NCI-H446 treated with DMSO at 0.1 percent for 48 hours (cell line): ENCODE measurements at regions not wholly inside any gene's neighbourhood (a gene's known extent, or its start where the extent isn't known, plus 50 kb on each side); places are given as distances from the start of the nearest gene placed in this dataset.
"Not testable (repeated sequence)": the region's sequence is repeated elsewhere in the genome, so short reads cannot be mapped to it uniquely, and the experiment has no call there.

Source experiments
- DNase-seq: peaks from one replicate; lab custom pipeline; 2025; lab: John Stamatoyannopoulos, UW

DNA sequence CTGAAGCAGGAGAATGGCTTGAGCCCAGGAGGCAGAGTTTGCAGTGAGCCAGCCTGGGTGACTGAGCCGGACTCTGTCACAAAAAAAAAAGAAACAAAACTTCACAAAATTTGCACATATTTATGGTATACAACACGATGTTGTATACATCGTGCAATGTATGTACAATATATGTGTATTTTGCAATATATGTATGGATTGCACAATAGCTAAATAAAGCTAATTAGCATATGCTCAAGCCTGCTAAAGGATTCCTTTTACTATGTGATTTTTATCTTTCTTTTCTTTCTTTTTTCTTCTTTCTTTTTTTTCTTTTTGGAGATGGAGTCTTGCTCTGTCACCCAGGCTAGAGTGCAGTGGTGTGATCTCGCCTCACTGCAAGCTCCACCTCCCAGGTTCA lies 368.0 kb upstream of the FAM98A start:
- DNase-seq: no peak

DNA sequence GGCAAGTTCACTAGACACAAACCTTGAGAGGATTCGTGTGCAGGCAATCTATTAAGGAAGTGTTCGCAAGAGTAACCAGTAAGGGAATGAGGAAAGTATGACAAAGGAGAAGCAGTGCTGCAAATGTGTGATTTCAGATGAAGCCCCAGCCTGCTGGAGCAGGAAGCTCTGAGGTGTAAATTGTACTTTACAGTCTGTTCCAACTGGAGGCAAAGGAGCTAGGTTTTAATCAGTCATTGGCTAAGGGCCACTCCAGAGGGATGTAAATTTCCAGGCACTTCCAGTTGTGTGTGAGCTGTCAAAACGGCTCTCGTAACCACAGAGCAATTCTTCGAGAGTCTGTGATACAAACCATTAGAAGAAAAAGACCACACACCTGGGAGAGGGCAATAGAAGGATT lies 359.5 kb upstream of the FAM98A start:
- DNase-seq: no peak

DNA sequence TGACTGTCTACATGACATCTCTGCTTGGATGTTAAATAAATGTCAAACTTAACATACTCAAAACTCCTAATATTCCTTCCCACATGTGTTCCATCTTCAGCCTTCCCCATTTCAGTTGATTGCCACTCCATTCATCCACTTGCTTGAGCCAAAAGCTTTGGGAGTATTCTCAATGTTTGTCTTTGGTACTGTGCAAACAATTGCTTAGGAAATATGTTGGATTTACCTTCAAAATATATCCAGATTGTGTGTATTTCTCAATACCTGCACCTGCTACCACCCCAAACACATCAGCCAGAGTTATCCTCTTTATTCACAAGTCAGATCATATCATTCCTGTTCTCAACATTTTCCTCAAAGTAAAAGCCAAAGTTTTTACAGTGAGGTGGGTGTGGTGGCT lies 350.3 kb upstream of the FAM98A start:
- no peak for DNase-seq

DNA sequence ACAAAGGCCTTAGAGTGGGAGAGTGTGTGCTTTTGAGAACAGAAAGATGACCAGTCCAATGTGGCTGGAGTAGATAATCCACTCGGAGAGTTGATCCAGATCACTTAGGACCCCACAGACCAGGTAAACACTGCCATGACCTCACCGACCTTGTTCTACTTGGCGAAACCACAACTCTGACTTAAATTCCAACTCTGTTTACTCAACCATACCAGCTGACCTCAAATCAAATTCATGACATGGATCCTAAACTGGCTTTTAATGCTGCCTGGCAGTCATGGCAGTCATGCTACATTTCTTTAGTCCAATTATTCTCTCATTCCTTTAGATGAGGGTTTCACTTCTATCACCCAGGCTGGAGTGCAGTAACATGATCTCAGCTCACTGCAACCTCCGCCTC lies 347.1 kb upstream of the FAM98A start:
- DNase-seq: no peak

DNA sequence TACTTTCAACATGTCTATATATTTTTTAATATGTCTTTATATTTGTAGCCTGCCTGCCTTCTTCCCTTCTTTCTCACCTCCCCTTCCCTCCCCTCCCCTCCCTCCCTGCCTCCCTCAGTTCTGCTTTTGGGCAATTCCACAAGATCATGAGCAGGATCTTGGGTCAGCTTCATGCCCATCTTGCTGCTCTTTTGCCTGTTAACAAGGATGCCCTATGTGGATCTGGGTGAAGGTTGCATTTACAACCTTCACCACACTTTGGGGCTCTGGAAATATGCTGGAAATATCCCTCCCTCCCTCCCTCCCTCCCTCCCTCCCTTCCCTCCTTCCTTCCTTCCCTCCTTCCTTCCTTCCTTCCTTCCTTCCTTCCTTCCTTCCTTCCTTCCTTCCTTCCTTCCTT lies 334.1 kb upstream of the FAM98A start:
- no peak for DNase-seq

DNA sequence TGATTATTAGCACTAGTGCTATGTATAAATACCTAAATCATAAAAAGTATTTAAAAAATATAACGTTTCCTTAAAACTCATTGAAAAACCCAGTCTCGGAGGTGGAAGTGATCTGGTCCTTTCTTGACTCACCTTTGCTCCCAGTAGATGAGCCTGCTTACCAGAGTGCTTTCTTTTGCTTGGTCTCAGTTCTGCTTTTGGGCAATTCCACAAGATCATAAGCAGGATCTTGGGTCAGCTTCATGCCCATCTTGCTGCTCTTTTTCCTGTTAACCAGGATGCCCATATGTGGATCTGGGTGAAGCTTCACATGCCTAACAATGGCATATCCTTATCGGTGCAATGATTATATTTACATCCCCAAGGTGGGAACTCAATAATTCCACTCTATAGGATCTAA lies 332.1 kb upstream of the FAM98A start:
- no peak for DNase-seq

DNA sequence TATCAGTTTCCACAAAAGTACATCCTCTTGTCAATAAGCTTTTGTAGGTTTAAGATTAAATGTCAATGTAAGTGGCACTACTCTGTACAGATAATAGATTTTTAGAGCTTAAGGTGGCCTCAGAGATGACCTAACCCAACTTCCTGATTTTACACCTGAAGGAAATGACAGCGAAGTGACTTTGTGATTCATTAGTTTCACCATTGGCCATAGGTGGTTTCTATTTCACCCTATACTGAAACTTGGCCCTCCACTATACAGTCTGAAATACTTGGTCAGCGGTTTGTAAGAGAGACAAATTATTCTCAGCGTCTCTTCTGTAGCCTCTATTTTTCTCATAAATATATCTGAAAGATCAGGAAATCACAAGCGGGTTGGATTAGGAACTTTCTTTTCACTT lies 330.4 kb upstream of the FAM98A start:
- no peak for DNase-seq

DNA sequence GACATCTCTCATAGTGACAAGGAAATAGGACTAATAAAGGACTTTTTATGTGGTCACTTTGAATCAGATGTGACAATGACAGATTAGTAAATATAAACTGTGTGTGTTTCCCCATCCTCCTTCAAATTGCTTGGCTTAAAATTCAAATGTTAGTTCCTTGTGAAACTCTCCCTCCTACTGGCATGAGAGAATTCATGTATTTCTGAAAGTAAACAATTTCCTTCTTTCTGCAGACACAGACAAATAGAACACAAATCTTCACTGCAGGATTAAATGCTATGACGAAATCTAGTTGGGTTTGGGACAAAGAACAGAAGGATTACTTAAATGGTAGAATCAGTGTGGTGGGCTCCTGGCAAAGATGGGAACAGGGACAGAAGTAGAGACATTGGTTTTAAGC lies 328.7 kb upstream of the FAM98A start:
- DNase-seq: no peak

DNA sequence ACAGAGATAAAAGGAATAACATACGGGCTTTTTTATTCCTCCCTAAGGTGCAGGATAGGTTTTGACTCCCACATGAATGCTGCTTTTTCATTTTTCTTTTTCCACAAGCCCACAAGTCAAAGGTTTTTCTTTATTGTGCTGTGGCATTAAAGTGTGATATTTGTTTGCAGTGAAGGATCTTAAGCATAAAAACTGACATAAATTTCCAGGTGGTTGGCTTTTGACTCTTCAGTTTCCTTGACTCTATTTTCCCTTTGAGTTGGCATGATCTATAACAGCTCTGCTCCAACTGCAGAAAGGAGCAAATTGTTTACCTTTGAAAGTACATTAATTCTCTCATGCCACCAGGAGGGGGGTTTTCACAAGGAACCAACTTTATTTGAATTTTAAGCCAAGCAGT lies 326.2 kb upstream of the FAM98A start:
- no peak for DNase-seq

DNA sequence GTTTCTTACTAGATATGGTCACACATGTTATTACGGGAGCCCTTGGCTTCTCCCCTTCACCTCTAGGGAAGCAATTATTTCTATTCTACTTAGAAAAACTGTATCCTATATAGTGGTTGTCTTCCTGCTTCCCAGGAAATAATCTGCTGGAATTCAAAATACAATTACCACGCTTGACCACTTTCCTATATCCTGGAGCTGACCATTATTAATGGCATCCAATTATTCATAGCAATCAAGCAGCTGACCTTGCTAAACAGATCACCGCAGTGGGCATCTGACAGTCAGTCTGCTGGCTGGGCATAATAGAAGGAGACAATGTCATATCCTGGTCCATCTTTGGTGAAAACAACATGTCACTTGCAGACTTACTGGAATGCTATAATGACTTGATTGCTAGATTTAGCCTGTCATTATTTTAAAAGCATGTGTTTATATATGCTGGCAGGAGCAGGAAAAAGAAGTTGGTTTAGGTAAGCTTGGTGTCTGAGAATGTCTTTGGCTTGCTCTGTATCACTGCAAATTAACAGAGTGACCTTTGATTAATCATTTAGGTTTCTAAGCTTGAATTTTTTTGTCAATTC lies 325.6 kb upstream of the FAM98A start:
- DNase-seq: no peak

DNA sequence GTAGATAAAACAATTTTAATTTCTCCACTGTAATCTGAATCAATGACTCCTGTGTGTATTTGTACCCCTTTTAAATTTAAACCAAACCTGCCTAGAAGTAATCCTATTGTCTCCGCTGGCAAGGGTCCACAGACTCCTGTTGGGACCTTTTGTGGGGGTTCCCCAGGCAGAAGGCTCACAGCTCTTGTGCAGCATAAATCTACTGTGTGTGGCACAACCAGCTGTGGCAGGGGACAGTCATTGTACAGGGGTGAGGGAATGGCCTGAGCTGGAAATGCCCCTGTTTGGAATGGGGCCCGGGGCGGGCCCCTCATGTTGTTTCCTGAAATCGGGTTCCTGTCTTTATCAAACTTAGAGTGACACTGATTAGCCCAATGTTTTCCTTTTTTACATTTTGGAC lies 318.2 kb upstream of the FAM98A start:
- DNase-seq: no peak

DNA sequence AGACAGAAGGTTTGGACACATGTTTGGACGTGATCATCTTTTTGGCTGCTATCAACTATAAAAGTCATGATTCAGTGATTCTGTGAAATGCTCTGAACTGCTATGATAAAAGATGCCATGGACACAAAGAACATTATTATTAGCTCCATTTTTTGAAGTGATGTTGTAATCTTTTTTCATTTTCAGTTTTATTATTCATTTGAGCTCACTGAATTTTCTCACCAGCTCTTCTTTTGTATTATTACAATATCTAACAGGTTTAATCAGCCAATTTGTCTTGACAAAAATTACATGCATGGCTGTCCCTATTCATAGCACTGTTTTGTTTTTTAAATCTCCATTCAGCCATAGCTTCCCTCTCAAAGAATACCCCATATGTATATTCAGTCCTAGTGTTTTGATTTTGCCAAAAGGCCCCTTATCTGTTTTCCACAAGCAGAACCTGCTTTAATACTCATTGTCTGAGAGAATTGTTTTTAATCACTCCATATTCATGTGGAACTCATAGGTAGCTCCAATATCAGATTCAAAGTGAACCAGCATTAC lies 314.0 kb upstream of the FAM98A start:
- DNase-seq: no peak

DNA sequence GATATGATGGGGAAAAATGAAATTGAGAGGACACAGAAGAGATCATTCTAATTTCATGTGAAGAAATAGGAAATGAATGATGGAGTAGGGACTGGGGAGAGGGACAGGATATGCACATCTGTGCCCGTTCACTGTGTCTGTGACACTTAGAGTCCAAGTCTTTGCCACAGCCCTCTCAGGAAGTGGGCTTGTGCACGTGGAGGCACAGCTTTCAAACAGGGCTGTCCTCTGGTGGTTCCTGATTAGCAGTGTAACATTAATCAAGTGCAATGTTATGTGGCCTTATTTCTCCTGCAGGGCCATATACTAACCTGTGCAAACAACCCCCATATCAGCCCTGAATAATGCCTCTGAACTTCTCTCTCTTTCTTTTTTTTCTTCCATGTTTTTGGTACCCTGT lies 312.2 kb upstream of the FAM98A start:
- DNase-seq: no peak

DNA sequence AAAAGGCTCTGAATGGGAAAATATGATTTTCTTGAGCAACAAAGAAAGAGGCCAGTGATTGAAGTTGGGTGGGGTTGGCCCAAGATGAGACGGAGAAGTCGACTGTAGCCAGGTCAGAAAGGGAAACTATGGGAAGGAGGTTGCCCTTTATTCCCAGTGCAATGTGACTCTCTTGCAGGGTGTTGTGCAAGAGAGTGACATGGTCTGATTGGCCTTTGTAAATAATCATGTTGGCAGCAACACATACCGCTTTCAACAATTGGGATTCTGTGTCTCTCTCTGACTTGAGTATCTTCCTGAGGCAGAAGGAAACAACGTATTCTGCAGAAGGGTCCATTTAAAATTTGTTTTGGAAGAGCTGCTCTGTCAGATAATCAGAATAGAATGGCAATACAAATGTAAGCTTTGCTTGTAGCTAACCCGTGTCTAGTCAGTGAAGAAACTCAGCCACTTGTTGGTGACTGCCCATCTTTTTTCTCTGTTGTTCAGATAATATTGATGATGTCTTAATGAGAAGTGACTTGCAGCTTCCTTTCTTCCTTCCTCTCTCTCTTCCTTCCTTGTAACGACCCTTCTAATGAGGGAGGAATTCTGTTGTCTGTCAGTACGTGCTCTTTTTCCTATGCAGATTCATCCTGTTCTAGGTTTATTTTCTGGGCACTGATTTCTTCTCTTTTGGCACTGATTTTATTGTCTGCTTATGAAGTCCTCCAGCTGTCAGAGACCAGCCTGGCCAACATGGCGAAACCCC lies 311.0 kb upstream of the FAM98A start:
- peak; percentile 20 for DNase-seq

DNA sequence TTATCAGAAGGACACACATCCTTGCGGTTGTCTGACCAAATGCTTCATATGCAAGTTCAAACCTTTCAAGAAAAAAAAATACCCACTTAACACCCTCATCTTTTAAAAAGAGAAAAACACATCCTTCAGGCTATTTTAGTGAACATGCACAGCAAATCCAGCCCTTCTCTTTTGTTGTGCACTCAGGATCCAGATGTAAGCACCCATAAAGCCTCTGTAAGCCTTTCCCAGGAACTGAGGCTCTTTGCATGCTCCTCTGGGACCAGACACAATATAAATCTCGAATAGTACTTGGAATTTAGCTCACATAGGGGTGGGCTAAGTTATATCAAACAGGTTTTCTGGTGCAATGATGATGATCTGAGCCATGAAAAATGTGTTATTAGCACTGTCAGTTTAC lies 308.8 kb upstream of the FAM98A start:
- DNase-seq: no peak

DNA sequence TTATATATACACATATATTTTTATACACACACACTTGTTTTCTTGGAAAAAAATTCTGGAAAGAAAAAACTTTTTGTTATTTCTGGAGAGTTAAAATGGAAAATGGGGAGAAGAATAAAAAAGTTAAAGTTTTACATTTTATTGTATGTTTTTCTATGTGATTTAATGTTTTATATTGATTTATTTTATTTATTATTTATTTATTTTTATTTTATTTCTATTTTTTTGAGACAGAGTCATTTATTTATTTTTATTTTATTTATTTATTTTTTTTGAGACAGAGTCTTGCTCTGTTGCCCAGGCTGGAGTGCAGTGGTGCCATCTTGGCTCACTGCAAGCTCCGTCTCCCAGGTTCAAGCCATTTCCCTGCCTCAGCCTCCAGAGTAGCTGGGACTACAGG lies 307.0 kb upstream of the FAM98A start:
- not testable (repeated sequence) for DNase-seq

DNA sequence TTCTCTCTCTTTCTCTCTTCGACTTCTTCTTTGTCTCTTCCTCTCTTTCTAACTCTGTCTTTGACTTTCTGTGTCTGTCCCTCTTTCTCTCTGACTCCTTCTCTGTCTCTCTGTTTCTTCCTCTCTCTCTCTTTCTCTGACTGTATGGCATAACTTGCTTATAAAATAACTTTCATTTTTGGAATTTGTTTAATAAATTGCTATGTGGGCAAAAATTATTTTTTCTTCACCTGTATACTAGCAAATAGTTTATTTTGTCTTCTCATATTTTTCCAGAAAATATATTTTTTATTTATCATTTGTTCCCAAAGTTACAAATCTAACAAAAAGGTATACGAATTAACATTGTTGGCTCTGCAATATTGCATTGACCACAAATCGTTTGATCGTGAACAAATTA lies 305.7 kb upstream of the FAM98A start:
- DNase-seq: no peak

DNA sequence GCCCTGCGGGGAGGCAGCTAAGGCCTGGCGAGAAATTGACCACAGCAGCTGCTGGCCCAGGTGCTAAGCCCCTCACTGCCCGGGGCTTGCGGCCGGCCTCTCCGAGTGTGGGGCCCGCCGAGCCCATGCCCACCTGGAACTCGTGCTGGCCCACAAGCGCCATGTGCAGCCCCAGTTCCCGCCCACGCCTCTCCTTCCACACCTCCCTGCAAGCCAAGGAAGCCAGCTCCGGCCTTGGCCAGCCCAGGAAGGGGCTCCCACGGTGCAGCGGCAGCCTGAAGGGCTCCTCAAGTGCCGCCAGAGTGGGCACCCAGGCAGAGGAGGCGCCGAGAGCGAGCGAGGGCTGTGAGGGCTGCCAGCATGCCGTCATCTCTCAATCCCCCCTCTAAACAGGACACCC lies 304.6 kb upstream of the FAM98A start:
- DNase-seq: no peak

DNA sequence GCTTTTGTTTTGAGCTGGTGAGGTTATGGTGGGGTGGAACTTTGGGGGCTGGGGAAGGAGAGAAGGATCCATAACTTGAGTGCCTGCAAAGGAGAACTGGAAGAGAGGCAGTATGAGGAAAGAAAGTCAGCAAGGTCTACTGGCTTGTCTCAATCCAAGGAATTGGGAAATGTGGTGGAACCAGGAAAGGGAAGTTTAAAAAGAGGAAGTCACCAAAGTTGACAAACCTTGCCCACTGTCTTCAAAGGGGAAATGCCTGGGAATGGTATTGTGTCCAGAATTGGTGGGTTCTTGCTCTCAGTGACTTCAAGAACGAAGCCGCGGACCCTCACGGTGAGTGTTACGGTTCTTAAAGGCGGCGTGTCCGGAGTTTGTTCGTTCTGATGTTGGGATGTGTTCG lies 304.1 kb upstream of the FAM98A start:
- DNase-seq: no peak

DNA sequence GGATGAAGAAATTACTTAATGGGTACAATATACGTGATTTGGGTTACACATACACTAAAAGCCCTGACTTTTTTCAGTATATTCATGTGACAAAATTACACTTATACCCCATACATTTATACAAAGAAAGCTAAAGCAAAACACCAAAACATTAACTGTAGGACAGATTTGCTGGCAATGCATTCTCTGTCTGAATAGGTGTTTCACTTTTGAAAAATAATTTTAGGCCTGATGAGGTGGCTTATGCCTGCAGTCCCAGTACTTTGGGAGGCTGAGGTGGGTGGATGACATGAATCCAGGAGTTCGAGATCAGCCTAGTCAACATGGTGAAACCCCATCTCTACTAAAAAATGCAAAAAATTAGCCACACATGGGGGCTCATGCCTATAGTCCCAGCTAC lies 301.5 kb upstream of the FAM98A start:
- DNase-seq: no peak

DNA sequence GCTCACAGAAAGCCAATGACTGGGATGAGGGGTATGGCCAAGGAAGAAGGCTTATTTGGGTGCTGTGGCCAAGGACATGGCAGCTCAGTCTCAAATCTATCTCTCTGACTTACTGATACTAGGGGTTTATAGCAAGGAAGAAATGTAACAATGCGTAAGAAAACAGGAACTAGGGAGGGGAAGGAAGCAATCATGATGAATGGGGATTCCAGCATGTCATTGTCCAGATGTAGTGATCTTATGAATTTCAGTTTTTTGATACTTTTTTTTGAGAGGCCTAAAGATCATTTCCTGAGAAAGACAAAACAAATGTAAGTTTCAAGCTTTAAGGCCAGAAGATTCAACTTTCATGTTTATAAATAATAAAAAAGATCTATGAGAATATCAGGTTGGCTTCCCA lies 298.6 kb upstream of the FAM98A start:
- DNase-seq: no peak

DNA sequence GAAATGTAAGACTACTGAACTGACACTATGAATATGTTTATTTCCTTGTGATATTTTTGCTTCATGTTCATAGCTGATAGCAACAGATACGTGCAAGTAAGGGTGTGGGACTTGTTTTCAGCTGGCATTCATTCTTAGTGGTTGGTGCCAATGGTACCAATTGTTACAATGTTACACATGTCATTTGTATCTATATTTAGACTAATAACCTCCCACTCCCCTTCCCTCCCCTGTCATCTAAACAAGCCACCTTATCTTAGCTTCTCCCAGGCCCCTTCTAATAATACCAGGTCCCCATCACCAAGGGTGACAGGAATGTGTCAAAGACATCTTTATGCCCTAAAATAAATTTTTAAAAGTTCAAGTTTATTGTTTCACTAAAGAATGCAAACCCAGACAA lies 294.7 kb upstream of the FAM98A start:
- DNase-seq: no peak

DNA sequence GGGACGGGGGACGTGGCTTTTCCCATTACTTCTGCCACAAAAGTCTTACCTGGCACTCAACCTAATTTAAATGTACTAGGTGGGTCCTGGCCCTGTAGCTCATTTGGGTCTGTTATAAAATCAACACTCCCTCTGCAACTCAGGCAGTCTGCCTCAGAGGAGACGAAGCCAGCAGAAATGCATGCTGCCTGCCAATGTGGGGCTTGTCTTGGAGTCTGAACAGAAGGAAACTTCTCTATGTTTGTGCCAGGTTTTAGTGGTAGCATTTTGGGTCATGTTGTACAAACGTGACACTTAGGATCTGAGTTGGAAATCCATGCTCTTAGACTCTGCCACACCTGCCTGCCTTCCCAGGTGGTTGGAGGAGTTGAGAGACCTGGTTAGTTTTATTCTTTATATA lies 292.5 kb upstream of the FAM98A start:
- no peak for DNase-seq

DNA sequence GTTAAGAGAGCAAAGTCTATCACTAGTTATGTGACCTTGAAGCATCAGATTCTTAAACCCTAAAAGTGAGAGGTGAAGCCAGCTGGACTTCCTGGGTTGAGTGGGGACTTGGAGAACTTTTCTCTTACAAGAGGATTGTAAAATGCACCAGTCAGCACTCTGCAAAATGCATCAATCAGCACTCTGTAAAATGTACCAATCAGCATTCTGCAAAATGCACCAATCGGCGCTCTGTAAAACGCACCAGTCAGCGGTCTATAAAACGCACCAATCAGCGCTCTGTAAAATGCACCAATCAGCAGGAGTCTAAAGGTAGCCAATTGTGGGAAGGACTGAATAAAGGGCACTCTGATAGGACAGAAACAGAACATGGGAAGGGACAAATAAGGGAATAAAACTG lies 291.6 kb upstream of the FAM98A start:
- DNase-seq: no peak
